ENCODE measurements at regions not wholly inside any gene's neighbourhood (a gene's known extent, or its start where the extent isn't known, plus 50 kb on each side); places are given as distances from the start of the nearest gene placed in this dataset.
A peak's percentile ranks its signal among the peaks of the same experiment; 100 is the strongest.

- DNase-seq (ENCODE audit: low spot score), result no peak
These were observed 233.1 kb downstream of the C1orf94 start for GRCh38 chr1:34409689-34410229.

GRCh38 chr1:34412598-34413370 lies 236.1 kb downstream of the C1orf94 start:
- no peak for DNase-seq (ENCODE audit: low spot score)

GRCh38 chr1:34415140-34415539 lies 238.4 kb downstream of the C1orf94 start:
- no peak for DNase-seq (ENCODE audit: low spot score)

GRCh38 chr1:34418166-34418565 lies 241.5 kb downstream of the C1orf94 start:
- DNase-seq (ENCODE audit: low spot score), result no peak

- DNase-seq (ENCODE audit: low spot score), result peak; percentile 24
These were observed 243.0 kb downstream of the C1orf94 start for GRCh38 chr1:34419663-34420136.

GRCh38 chr1:34425046-34425445 lies 248.3 kb downstream of the C1orf94 start:
- DNase-seq (ENCODE audit: low spot score), result no peak

- DNase-seq (ENCODE audit: low spot score), result no peak
These were observed 249.1 kb downstream of the C1orf94 start for GRCh38 chr1:34425785-34426184.

GRCh38 chr1:34426325-34426896 lies 249.7 kb downstream of the C1orf94 start:
- DNase-seq (ENCODE audit: low spot score), result no peak

- DNase-seq (ENCODE audit: low spot score), result no peak
These were observed 250.5 kb downstream of the C1orf94 start for GRCh38 chr1:34427170-34427569.

- no peak for DNase-seq (ENCODE audit: low spot score)
These were observed 256.4 kb downstream of the C1orf94 start for GRCh38 chr1:34433099-34433498.

- DNase-seq (ENCODE audit: low spot score), result no peak
These were observed 260.1 kb downstream of the C1orf94 start for GRCh38 chr1:34436836-34437235.

- no peak for DNase-seq (ENCODE audit: low spot score)
These were observed 264.8 kb downstream of the C1orf94 start for GRCh38 chr1:34441259-34442069.

- DNase-seq (ENCODE audit: low spot score), result no peak
These were observed 267.8 kb downstream of the C1orf94 start for GRCh38 chr1:34444516-34444915.

GRCh38 chr1:34450325-34450724 lies 273.6 kb downstream of the C1orf94 start:
- no peak for DNase-seq (ENCODE audit: low spot score)

GRCh38 chr1:34452451-34452850 lies 275.7 kb downstream of the C1orf94 start:
- no peak for DNase-seq (ENCODE audit: low spot score)

- no peak for DNase-seq (ENCODE audit: low spot score)
These were observed 278.4 kb downstream of the C1orf94 start for GRCh38 chr1:34455121-34455520.

GRCh38 chr1:34460193-34460592 lies 283.5 kb downstream of the C1orf94 start:
- DNase-seq (ENCODE audit: low spot score), result peak; percentile 24

- DNase-seq (ENCODE audit: low spot score), result no peak
These were observed 284.4 kb upstream of the GJB5 start for GRCh38 chr1:34470401-34470800.

- DNase-seq (ENCODE audit: low spot score), result no peak
These were observed 280.3 kb upstream of the GJB5 start for GRCh38 chr1:34474566-34474965.

- DNase-seq (ENCODE audit: low spot score), result no peak
These were observed 278.5 kb upstream of the GJB5 start for GRCh38 chr1:34476371-34476770.

- DNase-seq (ENCODE audit: low spot score), result no peak
These were observed 277.2 kb upstream of the GJB5 start for GRCh38 chr1:34477632-34478141.

GRCh38 chr1:34478515-34479076 lies 276.3 kb upstream of the GJB5 start:
- DNase-seq (ENCODE audit: low spot score), result no peak

All from GM03348 (cell line).